ENCODE measurements at regions not wholly inside any gene's neighbourhood (a gene's known extent, or its start where the extent isn't known, plus 50 kb on each side); places are given as distances from the start of the nearest gene placed in this dataset.

DNA sequence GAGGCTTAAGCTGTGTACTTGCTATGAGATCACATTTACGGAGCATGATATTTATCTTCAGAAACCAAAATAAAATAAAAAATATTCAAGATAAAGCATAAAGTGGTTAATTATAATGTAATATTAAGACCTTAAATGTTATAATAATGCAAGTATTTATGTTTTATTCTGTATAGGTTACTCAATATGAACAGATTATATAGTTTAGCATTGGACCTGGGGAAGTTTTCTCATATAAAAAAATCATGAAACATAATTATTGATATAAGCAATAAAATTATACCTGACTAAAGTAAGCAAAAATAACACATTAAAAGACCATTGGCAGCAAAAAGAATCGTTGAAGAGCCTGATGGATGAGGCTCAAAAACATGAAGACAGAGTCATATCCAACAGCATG is 516.2 kb downstream of the SLC16A7 start:
- TF ChIP-seq, protein P1, sequence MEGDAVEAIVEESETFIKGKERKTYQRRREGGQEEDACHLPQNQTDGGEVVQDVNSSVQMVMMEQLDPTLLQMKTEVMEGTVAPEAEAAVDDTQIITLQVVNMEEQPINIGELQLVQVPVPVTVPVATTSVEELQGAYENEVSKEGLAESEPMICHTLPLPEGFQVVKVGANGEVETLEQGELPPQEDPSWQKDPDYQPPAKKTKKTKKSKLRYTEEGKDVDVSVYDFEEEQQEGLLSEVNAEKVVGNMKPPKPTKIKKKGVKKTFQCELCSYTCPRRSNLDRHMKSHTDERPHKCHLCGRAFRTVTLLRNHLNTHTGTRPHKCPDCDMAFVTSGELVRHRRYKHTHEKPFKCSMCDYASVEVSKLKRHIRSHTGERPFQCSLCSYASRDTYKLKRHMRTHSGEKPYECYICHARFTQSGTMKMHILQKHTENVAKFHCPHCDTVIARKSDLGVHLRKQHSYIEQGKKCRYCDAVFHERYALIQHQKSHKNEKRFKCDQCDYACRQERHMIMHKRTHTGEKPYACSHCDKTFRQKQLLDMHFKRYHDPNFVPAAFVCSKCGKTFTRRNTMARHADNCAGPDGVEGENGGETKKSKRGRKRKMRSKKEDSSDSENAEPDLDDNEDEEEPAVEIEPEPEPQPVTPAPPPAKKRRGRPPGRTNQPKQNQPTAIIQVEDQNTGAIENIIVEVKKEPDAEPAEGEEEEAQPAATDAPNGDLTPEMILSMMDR (conservative IDR thresholded peaks at IDR 0.05; ENCODE audit: low read length), result no peak
- no peak for TF ChIP-seq EZH2phosphoT487 (IDR thresholded peaks at IDR 0.05; ENCODE audit: borderline replicate concordance, low read depth, low read length)

All from OCI-LY7 (cell line).